ENCODE measurements at regions not wholly inside any gene's neighbourhood (a gene's known extent, or its start where the extent isn't known, plus 50 kb on each side); places are given as distances from the start of the nearest gene placed in this dataset.
A peak's percentile ranks its signal among the peaks of the same experiment; 100 is the strongest.
"Not testable (repeated sequence)": the region's sequence is repeated elsewhere in the genome, so short reads cannot be mapped to it uniquely, and the experiment has no call there.

DNA sequence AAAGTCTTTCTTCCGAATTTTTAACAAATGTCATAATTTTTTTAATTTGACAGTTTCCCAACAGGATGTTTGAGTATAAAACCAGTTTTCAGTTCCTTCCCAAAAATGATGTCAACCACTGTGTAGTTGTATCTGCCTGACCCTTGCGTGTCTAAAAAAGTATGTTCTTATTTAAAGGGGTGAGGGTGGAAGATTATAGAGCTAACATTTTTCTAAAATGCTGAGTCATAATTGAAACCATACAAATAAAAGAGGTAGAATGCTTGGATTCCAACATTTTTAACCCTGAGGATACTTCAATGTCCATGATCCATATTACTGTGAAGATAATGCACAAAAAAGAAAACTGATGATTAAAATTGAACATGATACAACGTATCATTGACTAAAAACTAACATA, 1388.8 kb downstream of the UQCRFS1 start:
- DNase-seq (ENCODE audit: low read depth): no peak

DNA sequence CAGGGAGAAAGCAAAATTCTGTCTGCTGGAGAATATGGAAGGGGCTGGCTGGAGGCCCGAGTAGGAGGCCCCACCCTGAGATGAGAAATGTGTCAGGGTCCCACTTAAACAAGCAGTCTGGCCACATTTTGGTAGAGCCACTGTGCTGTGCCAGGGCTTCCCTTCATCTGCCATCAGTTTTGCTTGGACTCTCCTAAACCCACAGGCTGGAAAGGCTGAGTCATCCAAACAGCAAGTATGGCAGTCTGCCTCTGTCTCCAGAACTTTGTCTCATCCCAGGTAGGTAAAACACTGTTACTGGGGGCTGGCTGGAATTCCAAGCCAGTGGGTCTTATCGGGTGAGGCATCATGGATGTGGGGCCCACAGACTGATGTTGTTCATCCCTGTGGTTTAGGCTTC, 1390.6 kb downstream of the UQCRFS1 start:
- no peak for DNase-seq (ENCODE audit: low read depth)

DNA sequence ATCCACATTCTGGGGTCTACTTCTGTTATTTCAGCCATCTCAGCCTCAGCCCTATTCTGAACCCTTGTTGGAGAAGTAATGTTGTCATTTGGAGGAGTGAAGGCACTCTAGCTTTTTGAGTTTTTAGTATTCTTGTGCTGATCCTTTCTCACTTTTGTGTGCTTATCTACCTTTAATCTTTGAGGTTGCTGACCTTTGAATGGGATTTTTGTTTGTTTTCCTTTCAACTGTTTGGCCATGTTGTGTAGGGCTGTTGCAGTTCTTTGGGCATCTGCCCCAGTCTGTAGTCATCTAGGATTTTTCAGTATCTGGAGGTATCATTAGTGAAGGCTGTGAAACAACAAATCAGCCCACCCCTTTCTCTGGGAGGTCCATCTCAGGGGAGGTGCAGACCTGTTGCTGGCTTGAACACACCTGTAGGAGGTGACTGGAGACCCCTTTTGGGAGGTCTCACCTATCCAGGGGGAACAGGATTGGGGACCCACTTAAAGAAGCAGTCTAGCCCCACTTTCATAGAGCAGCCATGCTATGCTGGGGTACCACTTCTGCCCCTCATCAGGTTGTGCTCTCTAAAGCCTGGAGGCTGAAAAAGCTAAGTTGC, 1391.4 kb downstream of the UQCRFS1 start:
- DNase-seq (ENCODE audit: low read depth): no peak

DNA sequence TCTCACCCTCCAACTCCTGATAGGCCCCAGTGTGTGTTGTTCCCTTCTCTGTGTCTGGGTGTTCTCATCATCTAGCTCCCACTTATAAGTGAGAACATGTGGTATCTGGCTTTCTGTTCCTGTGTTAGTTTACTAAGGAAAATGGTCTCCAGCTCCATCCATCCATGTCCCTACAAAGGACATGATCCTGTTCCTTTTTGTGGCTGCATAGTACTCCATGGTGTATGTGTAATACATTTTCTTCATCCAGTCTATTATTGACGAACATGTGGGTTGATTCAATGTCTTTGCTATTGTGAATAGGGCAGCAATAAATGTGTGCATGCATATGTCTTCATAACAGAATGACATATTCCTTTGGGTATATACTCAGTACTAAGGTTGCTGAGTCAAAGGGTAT, 1397.0 kb downstream of the UQCRFS1 start:
- DNase-seq (ENCODE audit: low read depth): no peak

DNA sequence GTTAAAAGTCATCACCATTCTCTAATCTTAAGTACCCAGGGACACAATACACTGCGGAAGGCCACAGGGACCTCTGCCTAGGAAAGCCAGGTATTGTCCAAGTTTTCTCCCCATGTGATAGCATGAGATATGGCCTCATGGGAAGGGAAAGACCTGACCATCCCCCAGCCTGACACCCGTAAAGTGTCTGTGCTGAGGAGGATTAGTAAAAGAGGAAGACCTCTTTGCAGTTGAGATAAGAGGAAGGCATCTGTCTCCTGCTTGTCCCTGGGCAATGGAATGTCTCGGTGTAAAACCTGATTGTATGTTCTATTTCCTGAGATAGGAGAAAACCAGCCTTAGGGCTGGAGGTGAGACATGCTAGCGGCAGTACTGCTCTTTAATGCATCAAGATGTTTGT, 1398.1 kb downstream of the UQCRFS1 start:
- DNase-seq (ENCODE audit: low read depth): not testable (repeated sequence)

DNA sequence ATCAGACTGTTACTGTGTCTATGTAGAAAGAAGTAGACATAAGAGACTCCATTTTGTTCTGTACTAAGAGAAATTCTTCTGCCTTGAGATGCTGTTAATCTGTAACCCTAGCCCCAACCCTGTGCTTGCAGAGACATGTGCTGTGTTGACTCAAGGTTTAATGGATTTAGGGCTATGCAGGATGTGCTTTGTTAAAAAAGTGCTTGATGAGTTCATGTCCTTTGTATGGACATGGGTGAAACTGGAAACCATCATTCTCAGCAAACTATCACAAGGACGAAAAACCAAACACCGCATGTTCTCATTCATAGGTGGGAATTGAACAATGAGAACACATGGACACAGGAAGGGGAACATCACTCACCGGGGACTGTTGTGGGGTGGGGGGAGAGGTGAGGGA, 1398.7 kb downstream of the UQCRFS1 start:
- not testable (repeated sequence) for DNase-seq (ENCODE audit: low read depth)

DNA sequence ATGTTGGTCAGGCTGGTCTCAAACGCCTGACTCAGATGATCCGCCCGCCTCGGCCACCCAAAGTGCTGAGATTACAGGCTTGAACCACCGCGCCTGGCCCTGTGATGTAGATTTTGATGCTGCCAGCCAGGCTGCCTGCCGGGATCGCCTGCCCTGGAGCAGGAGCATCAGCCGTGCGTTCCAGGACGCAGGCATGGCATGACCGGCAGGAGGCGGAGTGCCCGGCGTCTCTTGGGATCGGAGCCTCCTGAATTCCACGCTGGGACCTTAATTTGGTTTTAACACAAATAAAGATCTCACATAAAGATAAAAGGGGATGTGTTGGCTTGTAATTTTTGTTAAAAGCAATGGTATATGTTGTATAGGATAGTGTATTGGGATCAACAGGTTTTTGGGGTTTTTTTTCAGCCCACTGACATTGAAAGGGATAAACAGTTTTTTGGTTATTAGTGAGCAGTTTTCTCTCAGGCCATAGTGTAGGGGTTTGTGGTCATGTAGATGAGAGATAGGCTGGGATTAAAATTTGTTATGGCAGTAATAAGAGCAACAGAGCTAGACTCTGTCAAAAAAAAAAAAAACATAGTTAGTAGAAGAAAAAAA, 1406.4 kb downstream of the UQCRFS1 start:
- no peak for DNase-seq (ENCODE audit: low read depth)

DNA sequence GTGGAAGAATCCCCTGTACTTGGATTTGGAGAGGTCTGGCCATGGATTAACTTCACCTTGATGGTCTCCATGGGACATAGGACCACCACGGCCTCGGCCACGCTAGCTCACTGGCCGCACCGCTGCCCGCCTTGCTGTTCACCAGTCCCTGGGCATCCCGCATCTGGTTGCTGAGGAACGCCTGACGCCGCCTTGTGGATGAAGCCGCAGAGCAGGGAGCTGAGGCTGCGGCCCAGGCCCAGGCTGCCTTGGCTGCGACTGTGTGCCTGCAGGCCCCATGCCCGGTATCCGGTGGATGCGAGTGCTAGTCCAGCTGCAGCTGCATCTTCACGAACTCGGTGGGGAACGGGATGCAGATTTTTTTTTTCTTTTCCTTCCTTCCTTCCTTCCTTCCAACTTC, 1407.1 kb downstream of the UQCRFS1 start:
- DNase-seq (ENCODE audit: low read depth): no peak

DNA sequence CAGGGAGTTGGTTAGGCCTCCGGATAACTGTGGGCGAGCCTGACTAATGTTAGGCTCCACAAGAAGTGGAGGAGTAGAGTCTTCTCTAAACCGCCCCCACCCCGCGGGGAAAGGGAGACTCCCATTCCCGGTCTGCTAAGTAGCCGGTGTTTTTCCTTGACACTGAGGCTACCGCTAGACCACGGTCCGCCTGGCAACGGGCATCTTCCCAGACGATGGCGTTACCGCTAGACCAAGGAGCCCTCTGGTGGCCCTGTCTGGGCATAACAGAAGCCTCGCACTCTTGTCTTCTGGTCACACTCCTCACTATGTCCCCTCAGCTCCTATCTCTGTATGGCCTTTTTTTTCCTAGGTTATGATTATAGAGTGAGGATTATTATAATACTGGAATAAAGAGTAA, 1410.7 kb downstream of the UQCRFS1 start:
- not testable (repeated sequence) for DNase-seq (ENCODE audit: low read depth)

DNA sequence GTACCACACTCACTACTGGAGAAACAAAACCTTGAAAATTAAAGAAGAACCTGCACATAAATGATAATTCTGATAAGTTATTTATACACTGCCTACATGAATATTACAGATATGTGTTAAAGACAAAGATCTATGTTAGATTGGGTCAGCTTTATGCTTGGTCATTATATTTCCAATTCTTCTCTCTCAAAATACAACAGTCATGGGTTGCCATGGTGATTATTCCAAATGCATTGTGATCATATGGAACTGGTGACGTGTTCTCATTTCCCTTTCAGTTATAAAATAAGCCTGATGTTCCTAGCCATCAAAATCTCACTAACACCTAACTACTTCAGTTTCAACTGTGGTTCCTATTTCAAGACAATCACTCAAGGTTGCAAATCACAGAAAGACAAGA, 1416.4 kb downstream of the UQCRFS1 start:
- DNase-seq (ENCODE audit: low read depth): no peak

DNA sequence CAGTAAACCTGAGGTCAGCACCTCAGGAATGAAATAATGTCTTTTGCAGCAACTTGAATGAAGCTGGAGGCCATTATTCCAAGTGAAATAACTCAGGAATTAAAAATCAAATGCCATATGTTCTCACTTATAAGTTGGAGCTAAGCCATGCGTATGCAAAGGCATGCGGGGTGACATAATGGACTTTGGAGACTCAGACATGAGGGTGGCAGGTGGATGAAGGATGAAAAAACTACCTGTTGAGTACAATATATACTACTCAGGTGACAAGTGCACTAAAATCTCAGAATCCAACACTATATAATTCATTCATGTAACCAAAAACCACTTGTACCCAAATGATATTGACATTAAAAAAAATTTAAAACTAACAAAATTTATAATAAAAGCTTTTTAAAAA, 1416.9 kb downstream of the UQCRFS1 start:
- no peak for DNase-seq (ENCODE audit: low read depth)

DNA sequence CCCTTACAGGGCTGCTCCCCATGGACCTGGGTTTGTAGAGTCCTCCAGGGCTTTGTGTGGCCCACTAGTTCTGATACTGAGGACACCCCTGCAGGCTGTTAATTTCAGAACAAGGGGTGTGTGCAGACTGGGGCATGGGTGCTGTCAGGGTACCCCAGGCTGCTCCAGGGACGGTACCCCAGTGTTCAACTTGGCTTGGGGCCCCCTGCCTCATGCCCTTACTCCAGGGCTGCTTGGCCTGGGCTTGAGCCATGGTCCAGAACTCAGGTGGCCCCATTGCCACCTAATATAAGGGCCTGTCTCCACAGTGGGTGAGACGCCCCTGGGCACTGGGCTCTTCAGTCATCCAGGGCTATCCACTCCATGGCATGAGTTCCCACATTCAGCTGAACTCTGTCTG, 1417.6 kb downstream of the UQCRFS1 start:
- no peak for DNase-seq (ENCODE audit: low read depth)

DNA sequence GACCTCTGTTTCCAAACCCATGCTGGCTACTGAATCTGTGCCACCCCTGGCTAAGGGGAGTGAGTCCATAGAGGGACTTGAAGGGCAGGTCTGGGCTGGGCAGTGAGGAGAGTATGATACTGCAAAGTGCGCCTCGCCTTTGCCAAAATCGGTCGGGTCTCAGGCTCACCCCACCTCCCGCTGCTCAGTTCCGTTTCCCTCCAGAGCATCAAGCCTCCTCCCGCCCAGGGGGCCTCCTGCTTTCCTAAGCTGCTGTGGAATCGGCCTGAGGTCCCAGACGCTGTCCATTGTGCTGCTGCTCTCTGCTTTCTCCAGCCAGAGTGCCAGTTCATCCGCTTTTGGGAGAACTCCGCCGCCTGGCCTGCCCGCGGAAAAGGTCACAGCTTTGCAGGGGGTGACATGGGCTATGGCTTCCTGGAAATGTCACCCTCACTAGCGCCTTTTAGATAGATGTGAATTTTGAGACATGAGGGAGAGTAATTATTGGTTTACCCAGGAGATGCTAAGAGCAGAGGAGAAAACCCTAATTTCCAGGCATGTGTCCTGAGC, 1418.4 kb downstream of the UQCRFS1 start:
- DNase-seq (ENCODE audit: low read depth): no peak

DNA sequence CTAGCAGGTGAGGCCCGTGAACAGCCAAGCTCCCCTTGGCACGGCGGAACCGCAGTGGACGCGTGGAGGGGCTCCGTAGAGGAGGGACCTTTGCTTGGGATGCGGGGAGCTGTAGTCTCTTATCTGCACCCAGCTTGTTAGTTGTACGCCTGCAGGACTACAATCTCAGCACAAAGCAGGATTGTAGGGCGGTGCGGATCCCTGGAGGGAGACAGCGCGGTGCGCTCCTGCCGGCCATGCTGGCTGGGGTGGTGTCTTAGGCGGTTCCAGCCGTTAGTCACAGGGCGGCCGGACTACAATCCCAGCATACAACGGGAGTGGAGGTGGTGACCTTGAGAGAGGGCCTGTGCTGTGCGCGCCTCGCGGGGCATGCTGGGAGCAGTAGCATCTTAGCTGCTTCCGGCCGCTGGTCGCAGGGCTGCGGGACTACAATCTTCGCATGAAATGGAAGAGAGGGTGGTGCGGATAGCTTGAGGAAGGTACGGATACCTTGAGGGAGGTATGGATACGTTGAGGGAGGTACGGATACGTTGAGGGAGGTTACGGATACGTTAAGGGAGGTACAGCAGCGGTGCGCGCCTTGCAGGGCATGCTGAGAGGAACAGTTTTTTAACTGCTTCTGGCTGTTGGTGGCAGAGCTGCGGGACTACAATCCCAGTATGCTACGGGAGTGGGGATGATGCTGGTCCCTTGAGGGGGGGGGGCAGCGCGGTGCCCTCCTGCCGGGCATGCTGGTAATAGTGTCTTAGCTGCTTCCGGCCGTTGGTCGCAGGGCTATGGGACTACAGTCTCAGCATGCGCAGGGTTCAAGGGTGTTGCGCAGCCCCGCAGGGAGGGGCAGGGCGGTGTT, 1419.1 kb downstream of the UQCRFS1 start:
- DNase-seq (ENCODE audit: low read depth): peak; percentile 86

DNA sequence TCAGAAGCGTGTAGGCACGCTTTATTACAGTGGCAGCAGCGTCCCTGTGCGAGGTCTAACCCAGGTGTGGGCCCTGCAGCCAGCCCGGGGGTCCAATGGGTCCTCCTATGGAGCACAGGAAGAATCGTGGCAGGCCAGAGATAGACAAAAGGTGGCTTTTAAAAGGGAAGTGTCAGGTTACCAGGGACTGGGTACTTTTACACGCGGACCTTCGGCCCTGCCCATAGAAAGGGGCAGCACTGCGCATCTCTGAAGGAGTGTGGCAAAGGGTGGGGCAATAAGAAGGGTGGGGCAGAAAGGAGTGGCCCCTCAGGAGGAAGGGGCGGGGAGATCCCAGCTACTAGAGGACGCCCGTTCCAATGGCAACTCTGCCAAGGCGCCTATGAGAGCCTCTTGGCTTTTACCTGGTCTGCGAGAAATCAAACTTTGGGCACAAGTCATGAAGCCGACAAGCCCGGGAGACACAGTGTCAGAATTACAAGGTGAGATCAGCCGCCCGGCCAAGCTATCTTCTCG, 1419.8 kb downstream of the UQCRFS1 start:
- DNase-seq (ENCODE audit: low read depth): peak; percentile 30

DNA sequence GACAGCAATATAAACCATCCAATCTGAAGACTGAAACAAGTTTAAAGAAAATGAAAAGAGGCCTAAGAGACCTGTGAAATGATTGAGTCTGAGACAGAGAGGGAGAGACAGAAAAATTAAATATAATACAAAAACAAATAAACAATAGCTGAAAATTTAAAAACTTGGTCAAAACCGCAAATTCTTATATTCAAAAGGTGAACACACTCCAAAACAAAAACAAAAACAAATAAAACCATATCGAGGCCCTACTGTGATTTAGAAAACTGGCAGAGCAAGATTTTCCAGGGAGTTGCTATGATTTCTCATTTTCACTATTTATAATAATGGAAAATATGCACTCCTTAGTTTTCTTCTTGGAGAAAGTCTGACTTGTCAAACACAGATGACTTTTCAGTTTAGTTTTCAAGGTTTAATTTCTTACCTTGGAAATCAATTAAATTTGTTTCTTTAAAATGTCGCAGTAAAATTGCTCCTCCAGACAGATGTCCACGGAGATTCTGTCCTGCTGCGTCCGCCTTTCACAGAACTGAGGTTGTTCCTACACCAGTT, 1420.3 kb downstream of the UQCRFS1 start:
- DNase-seq (ENCODE audit: low read depth): no peak

DNA sequence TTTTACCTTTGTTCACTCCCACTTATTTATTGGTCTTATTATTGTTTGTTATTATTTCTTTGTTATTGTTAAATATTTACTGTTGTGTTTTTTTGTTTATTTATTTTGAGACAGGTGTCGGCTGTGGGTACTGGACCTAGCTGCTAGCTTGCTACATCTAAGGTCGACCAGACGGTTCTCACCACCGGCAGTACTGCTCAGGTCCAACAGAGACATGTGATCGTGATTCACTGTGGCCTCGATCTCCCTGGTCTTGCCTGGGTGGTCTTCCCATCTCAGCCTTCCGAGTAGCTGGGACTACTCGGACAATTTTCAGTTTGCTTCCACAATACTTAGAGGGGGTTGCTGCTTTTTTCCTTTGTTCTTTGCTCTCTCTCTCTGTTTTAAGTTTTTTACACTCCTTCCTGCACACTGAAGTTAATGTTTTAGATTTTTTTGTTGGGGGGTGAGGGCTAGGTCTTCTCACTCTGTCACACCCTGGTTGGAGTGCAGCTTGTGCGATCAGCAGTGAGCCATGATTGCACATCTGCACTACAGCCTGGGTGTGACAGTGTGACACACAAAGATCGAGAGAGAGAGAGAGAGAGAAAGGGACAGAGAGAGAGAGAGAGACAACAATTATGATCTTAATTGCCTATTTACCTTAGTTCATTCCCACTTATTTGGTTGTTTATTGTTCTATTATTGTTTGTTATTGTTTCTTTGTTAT, 1432.4 kb downstream of the UQCRFS1 start:
- no peak for DNase-seq (ENCODE audit: low read depth)

DNA sequence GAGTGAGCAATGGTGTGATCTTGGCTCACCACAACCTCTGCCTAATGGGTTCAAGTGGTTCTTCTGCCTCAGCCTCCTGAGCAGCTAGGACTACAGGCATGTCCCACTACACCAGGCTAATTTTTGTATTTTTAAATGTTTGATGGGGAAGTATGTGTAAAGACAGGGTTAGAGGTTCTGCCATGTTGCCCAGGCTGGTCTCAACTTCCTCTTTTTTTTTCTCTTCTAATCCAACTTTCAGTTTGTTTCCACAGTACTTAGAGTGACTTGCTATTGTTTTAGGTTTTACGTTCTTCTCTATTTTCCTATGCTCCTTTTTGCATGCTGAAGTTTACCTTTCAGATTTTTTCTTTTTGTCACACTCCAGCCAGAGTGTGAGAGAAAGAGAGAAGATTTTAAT, 1433.0 kb downstream of the UQCRFS1 start:
- no peak for DNase-seq (ENCODE audit: low read depth)

DNA sequence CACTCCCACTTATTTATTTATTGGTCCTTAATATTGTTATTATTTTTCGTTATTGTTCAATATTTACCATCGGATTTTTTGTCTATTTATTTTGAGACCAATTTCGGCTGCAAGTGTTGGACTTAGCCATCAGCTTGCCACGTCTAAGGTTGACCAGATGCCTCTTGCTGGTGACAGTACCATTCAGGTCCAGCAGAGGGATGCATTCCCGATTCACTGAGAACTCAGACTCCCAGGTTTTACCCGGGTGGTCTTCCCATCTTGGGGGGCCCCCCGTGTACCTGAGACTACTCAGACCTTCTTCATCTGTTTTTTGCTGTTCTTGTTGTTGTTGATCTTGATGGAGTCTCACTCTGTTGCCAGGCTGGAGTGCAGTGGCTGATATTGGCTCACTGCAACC, 1435.2 kb downstream of the UQCRFS1 start:
- DNase-seq (ENCODE audit: low read depth): no peak

DNA sequence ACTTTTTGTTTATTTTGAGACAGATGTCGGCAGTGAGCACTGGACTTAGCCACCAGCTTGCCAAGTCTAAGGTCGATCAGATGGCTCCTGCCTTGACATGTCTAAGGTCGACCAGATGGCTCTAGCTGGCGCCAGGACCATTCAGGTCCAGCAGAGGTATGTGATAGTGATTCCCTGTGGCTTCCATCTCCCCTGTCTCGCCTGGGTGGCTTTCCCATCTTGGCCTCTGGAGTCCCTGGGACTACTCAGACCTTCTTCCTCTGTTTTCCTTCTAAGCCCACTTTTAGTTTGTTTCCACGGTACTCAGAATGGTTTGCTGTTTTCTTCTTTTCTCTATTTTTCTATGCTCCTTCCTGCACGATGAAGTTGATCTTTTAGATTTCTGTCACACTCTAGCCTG, 1435.7 kb downstream of the UQCRFS1 start:
- no peak for DNase-seq (ENCODE audit: low read depth)

DNA sequence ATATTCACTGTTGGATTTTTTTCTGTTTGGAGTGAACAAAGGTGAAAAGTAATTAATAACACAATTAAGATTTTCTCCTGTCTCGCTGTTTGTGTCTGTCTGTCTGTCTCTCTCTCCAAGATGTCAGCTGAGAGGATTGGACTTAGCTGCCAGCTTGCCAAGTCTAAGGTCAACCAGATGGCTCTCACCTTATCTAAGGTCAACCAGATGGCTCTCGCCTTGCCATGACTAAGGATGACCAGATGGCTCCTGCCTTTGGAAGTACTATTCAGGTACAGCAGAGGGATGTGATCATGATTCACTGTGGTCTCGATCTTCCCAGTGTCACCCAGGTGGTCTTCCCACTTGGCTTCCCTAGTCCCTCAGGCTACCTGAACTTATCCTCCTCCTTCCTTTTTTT, 1436.4 kb downstream of the UQCRFS1 start:
- DNase-seq (ENCODE audit: low read depth): no peak

DNA sequence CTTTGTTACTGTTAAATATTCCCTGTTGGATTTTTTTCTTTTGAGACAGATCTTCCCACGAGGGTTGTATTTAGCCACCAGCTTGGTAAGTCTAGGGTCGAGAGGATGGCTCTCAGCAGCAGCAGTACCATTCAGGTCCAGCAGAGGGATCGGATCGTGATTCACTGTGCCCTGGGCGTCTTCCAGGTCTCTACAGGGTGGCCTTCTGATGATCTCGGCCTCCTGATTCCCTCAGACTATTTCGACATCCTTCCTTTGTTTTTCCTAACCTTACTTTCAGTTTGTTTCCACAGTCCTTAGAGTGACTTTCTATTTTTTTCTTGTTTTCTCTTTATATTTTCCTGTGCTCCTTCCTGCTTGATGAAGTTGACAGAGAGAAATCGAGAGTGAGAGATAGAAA, 1436.9 kb downstream of the UQCRFS1 start:
- no peak for DNase-seq (ENCODE audit: low read depth)

Data from stimulated activated CD8-positive, alpha-beta memory T cell treated with anti-CD3 and anti-CD28 coated beads, Interleukin-12 subunit alpha, Interleukin-12 subunit beta, amount 100 ng/mL, for 1 hour (primary cell).